ENCODE measurements at regions not wholly inside any gene's neighbourhood (a gene's known extent, or its start where the extent isn't known, plus 50 kb on each side); places are given as distances from the start of the nearest gene placed in this dataset.
"Not testable (repeated sequence)": the region's sequence is repeated elsewhere in the genome, so short reads cannot be mapped to it uniquely, and the experiment has no call there.

GRCh38 chr14:59132796-59133494 lies 55.5 kb upstream of the DAAM1 start:
- intact Hi-C loops (cut with micrococcal nuclease), result no loop called here
- no peaks in the 10 kb centered on the region for H3K27me3 Mint-ChIP-seq (ENCODE audit: insufficient read depth, unreplicated experiment)
- CTCF ChIA-PET, result interaction anchor here (1.1 to 1.9 kb wide), 2 partner anchors 9 to 77 kb away, joined by 3 to 6 read pairs; no protein-coding TSS in a partner anchor
- POLR2A ChIA-PET, result interaction anchor here (0.8 to 1.0 kb wide), 2 partner anchors 10 to 17 kb away, joined by 3 read pairs; no protein-coding TSS in a partner anchor
- no peak overlapping the region for H3K27ac Mint-ChIP-seq (ENCODE audit: low read depth, unreplicated experiment)
- H3K4me3 Mint-ChIP-seq (ENCODE audit: unreplicated experiment), result no peak overlapping the region
- no peaks in the 10 kb centered on the region for H3K36me3 Mint-ChIP-seq (ENCODE audit: insufficient read depth, unreplicated experiment)
- no peaks in the 10 kb centered on the region for H3K4me1 Mint-ChIP-seq (ENCODE audit: insufficient read depth, unreplicated experiment)
- TF ChIP-seq, protein P1, sequence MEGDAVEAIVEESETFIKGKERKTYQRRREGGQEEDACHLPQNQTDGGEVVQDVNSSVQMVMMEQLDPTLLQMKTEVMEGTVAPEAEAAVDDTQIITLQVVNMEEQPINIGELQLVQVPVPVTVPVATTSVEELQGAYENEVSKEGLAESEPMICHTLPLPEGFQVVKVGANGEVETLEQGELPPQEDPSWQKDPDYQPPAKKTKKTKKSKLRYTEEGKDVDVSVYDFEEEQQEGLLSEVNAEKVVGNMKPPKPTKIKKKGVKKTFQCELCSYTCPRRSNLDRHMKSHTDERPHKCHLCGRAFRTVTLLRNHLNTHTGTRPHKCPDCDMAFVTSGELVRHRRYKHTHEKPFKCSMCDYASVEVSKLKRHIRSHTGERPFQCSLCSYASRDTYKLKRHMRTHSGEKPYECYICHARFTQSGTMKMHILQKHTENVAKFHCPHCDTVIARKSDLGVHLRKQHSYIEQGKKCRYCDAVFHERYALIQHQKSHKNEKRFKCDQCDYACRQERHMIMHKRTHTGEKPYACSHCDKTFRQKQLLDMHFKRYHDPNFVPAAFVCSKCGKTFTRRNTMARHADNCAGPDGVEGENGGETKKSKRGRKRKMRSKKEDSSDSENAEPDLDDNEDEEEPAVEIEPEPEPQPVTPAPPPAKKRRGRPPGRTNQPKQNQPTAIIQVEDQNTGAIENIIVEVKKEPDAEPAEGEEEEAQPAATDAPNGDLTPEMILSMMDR (IDR thresholded peaks at IDR 0.05; ENCODE audit: unreplicated experiment), result no peak
- no peaks in the 10 kb centered on the region for H3K9me3 Mint-ChIP-seq (ENCODE audit: unreplicated experiment)
- BruUV-seq (replicated peaks), result no TSS peak
- no peak for DNase-seq (ENCODE audit: unreplicated experiment)

DNA sequence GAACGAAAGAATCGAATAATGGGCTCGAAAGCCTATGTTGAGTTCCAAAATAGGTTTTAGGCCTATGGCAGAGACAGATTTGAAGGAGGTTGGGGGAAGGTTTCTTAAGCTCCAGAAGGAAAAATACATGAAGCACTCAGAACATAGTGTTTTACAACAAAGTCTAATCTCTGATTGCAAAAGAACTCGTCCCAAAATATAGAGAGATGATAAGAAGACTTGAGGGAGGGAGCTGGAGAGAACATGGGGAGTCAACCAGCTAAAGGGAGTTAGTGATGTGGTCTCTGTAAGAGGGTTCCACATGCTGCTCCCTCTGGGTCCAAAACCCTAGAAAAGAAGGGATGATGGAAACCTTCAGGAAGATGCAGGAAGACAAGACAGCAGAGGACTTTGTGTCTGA lies 54.8 kb upstream of the DAAM1 start:
- TF ChIP-seq, protein P1 (IDR thresholded peaks at IDR 0.05; ENCODE audit: unreplicated experiment), result no peak
- H3K27ac Mint-ChIP-seq (ENCODE audit: low read depth, unreplicated experiment), result no peak overlapping the region
- no peaks in the 10 kb centered on the region for H3K27me3 Mint-ChIP-seq (ENCODE audit: insufficient read depth, unreplicated experiment)
- ChIA-PET CTCF (interaction anchor here (1.0 to 1.9 kb wide), 3 partner anchors 10 to 294 kb away, joined by 3 to 6 read pairs (median 3); no protein-coding TSS in a partner anchor), POLR2A (interaction anchor here (0.7 kb wide), 1 partner anchor 230 kb away, joined by 3 read pairs; no protein-coding TSS in a partner anchor)
- no TSS peak for BruUV-seq (replicated peaks)
- H3K9me3 Mint-ChIP-seq (ENCODE audit: unreplicated experiment), result no peaks in the 10 kb centered on the region
- no peak overlapping the region for H3K4me3 Mint-ChIP-seq (ENCODE audit: unreplicated experiment)
- H3K4me1 Mint-ChIP-seq (ENCODE audit: insufficient read depth, unreplicated experiment), result no peaks in the 10 kb centered on the region
- no peaks in the 10 kb centered on the region for H3K36me3 Mint-ChIP-seq (ENCODE audit: insufficient read depth, unreplicated experiment)
- intact Hi-C loops (cut with micrococcal nuclease), result no loop called here
- no peak for DNase-seq (ENCODE audit: unreplicated experiment)

DNA sequence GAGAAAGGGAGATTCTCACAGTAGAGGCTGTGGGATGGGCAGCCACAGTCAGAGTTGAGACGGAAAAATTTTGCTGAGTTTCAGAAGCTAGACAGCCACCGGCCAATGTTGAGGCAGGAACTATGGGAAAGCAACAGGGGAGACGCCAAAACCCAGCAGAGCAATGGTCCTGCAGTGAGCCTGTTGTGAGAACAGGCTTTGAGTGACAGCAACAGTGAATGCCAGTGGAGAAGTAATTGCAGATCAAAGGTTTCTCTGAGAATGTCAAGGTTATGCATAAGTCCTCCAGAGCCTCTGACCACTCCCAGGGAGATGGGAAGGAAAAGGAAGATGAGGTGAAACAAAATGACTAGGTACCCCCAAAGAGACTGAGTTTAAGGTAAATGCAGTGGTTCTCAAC lies 54.2 kb upstream of the DAAM1 start:
- CTCF ChIA-PET, result interaction anchor here (0.7 to 1.0 kb wide), 2 partner anchors 294 to 1034 kb away, joined by 3 read pairs; no protein-coding TSS in a partner anchor

DNA sequence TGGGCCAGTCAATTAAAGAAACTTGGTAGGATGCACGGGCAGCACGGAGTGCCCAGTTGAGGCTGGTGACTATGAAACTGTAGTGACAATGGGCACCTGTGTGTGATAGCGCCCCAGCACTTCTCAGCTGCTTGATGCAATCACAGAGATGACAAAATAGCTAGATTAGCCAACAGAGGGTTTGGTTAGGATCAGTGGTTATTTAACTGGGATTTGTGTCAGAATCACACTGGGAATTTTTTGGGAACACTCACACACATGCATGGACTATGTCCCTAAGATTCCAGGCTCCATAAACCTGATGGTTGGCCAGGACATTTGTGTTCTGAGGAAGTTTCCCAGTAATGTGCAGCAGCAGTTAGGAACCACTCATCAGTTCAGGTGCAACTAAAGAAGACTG lies 51.2 kb upstream of the DAAM1 start:
- no peaks in the 10 kb centered on the region for H3K9me3 Mint-ChIP-seq (ENCODE audit: unreplicated experiment)
- no peak overlapping the region for H3K4me3 Mint-ChIP-seq (ENCODE audit: unreplicated experiment)
- H3K36me3 Mint-ChIP-seq (ENCODE audit: insufficient read depth, unreplicated experiment), result no peaks in the 10 kb centered on the region
- DNase-seq (ENCODE audit: unreplicated experiment), result no peak
- H3K27me3 Mint-ChIP-seq (ENCODE audit: insufficient read depth, unreplicated experiment), result peaks cover 8% of the 10 kb centered on the region
- CTCF ChIA-PET, result no interaction called here
- TF ChIP-seq, protein P1 (IDR thresholded peaks at IDR 0.05; ENCODE audit: unreplicated experiment), result no peak
- intact Hi-C loops (cut with micrococcal nuclease), result no loop called here
- BruUV-seq (replicated peaks), result no TSS peak
- H3K4me1 Mint-ChIP-seq (ENCODE audit: insufficient read depth, unreplicated experiment), result no peaks in the 10 kb centered on the region
- POLR2A ChIA-PET, result no interaction called here
- no peak overlapping the region for H3K27ac Mint-ChIP-seq (ENCODE audit: low read depth, unreplicated experiment)

More for the DNA sequence above, 54.2 kb upstream of the DAAM1 start:
- H3K36me3 Mint-ChIP-seq (ENCODE audit: insufficient read depth, unreplicated experiment), result no peaks in the 10 kb centered on the region
- TF ChIP-seq, protein P1 (IDR thresholded peaks at IDR 0.05; ENCODE audit: unreplicated experiment), result no peak
- H3K4me1 Mint-ChIP-seq (ENCODE audit: insufficient read depth, unreplicated experiment), result no peaks in the 10 kb centered on the region
- intact Hi-C loops (cut with micrococcal nuclease), result no loop called here
- H3K27me3 Mint-ChIP-seq (ENCODE audit: insufficient read depth, unreplicated experiment), result no peaks in the 10 kb centered on the region
- no peak overlapping the region for H3K4me3 Mint-ChIP-seq (ENCODE audit: unreplicated experiment)
- DNase-seq (ENCODE audit: unreplicated experiment), result no peak
- no TSS peak for BruUV-seq (replicated peaks)
- POLR2A ChIA-PET, result interaction anchor here (0.7 kb wide), 1 partner anchor 229 kb away, joined by 3 read pairs; no protein-coding TSS in a partner anchor
- no peaks in the 10 kb centered on the region for H3K9me3 Mint-ChIP-seq (ENCODE audit: unreplicated experiment)
- no peak overlapping the region for H3K27ac Mint-ChIP-seq (ENCODE audit: low read depth, unreplicated experiment)

GRCh38 chr14:59138576-59138975 lies 49.9 kb upstream of the DAAM1 start:
- H3K27me3 Mint-ChIP-seq (ENCODE audit: insufficient read depth, unreplicated experiment), result peaks cover 14% of the 10 kb centered on the region
- H3K36me3 Mint-ChIP-seq (ENCODE audit: insufficient read depth, unreplicated experiment); intact Hi-C loops (cut with micrococcal nuclease); DNase-seq (ENCODE audit: unreplicated experiment); H3K27ac Mint-ChIP-seq (ENCODE audit: low read depth, unreplicated experiment); H3K9me3 Mint-ChIP-seq (ENCODE audit: unreplicated experiment); H3K4me1 Mint-ChIP-seq (ENCODE audit: insufficient read depth, unreplicated experiment); H3K4me3 Mint-ChIP-seq (ENCODE audit: unreplicated experiment); POLR2A ChIA-PET; BruUV-seq (replicated peaks): not testable (repeated sequence)
- CTCF ChIA-PET, result interaction anchor here (0.6 to 1.1 kb wide), 2 partner anchors 14 to 827 kb away, joined by 3 read pairs; no protein-coding TSS in a partner anchor

Data from MCF 10A (cell line).